OCI-LY1 (cell line): ENCODE measurements at regions not wholly inside any gene's neighbourhood (a gene's known extent, or its start where the extent isn't known, plus 50 kb on each side); places are given as distances from the start of the nearest gene placed in this dataset.

Experiments
- H2AFZ ChIP-seq: fragments of 200-600 bp; sonication (generic), shearing (Covaris generic); 2 replicates; pipeline ENCODE4 v1.6.0; 2014; ENCODE audit warnings: antibody characterized with exemption, mild to moderate bottlenecking, low read length
- H3F3A ChIP-seq: fragments of 200-600 bp; sonication (generic), shearing (Covaris generic); 2 replicates; pipeline ENCODE4 v1.6.0; 2014; ENCODE audit warnings: mild to moderate bottlenecking, antibody characterized with exemption, low read length, moderate library complexity; ENCODE audit not compliant: insufficient read depth
- H3K27ac ChIP-seq: fragments of 200-600 bp; sonication (generic); 2 replicates; pipeline ENCODE4 v1.5.1; 2014; ENCODE audit warnings: low read length, mixed run types, mild to moderate bottlenecking, low read depth; ENCODE audit not compliant: poor library complexity, severe bottlenecking
- H3K27me3 ChIP-seq: fragments of 200-600 bp; sonication (generic); 2 replicates; pipeline ENCODE4 v1.6.0; 2014; ENCODE audit warnings: antibody characterized with exemption, mild to moderate bottlenecking, low read length, moderate library complexity; ENCODE audit not compliant: insufficient read depth
- H3K36me3 ChIP-seq: fragments of 200-600 bp; sonication (generic); 2 replicates; pipeline ENCODE4 v1.6.1; 2014; ENCODE audit warnings: mild to moderate bottlenecking, antibody characterized with exemption, low read length, moderate library complexity, mixed read lengths; ENCODE audit not compliant: insufficient read depth
- H3K4me1 ChIP-seq: fragments of 200-600 bp; sonication (generic); 2 replicates; pipeline ENCODE4 v1.5.1; 2014; ENCODE audit warnings: mild to moderate bottlenecking, low read length, moderate library complexity; ENCODE audit not compliant: insufficient read depth, severe bottlenecking
- H3K4me2 ChIP-seq: fragments of 200-600 bp; sonication (generic), shearing (Covaris generic); 2 replicates; pipeline ENCODE4 v1.6.1; 2014; ENCODE audit warnings: low read length
- H3K4me3 ChIP-seq: fragments of 200-600 bp; sonication (generic); 2 replicates; pipeline ENCODE4 v1.5.1; 2014; ENCODE audit warnings: low read length, low read depth, mild to moderate bottlenecking, mixed read lengths; ENCODE audit not compliant: poor library complexity, severe bottlenecking
- H3K79me2 ChIP-seq: fragments of 200-600 bp; shearing (Covaris generic); 2 replicates; pipeline ENCODE4 v1.6.1; 2016; ENCODE audit warnings: mixed run types, low read length, mixed read lengths; ENCODE audit not compliant: insufficient read depth
- H3K9ac ChIP-seq: fragments of 200-600 bp; sonication (generic), shearing (Covaris generic); 2 replicates; pipeline ENCODE4 v1.6.1; 2014; ENCODE audit warnings: mild to moderate bottlenecking, low read length, mixed read lengths
- H3K9me2 ChIP-seq: fragments of 200-600 bp; sonication (generic), shearing (Covaris generic); 2 replicates; pipeline ENCODE4 v1.6.1; 2014; ENCODE audit warnings: low read depth, mild to moderate bottlenecking, low read length, mixed read lengths
- H3K9me3 ChIP-seq: fragments of 200-600 bp; shearing (Covaris generic); 2 replicates; pipeline ENCODE4 v1.6.1; 2014; ENCODE audit warnings: low read length, mixed read lengths
- H4K20me1 ChIP-seq: fragments of 200-600 bp; sonication (generic), shearing (Covaris generic); 2 replicates; pipeline ENCODE4 v1.6.0; 2016; ENCODE audit warnings: mild to moderate bottlenecking, low read length; ENCODE audit not compliant: insufficient read depth
- CTCF ChIP-seq: fragments of 200-600 bp; sonication (generic), shearing (Covaris generic); IDR thresholded peaks from 2 replicates; pipeline ENCODE4 v1.5.1; 2017; ENCODE audit warnings: mild to moderate bottlenecking, antibody characterized with exemption, low read length, moderate library complexity, mixed read lengths
- EZH2 ChIP-seq: fragments of 200-600 bp; sonication (generic), shearing (Covaris generic); IDR thresholded peaks from 2 replicates; pipeline ENCODE4 v1.8.0; 2017; ENCODE audit warnings: borderline replicate concordance, mixed run types, mild to moderate bottlenecking, antibody characterized with exemption, low read length, moderate library complexity, mixed read lengths

- Histone ChIP-seq H4K20me1 (no peaks in the 10 kb centered on the region), H3K36me3 (no peaks in the 10 kb centered on the region), H3K9me2 (no peaks in the 10 kb centered on the region), H3K9ac (no peak overlapping the region), H3K27me3 (no peaks in the 10 kb centered on the region), H3K9me3 (no peaks in the 10 kb centered on the region), H2AFZ (no peak overlapping the region), H3K27ac (no peak overlapping the region), H3K4me1 (no peaks in the 10 kb centered on the region), H3F3A (no peaks in the 10 kb centered on the region), H3K79me2 (no peaks in the 10 kb centered on the region), H3K4me3 (no peak overlapping the region), H3K4me2 (no peak overlapping the region)
- TF ChIP-seq EZH2 = no peak
- TF ChIP-seq CTCF = no peak
Observed at GRCh38 chr11:92848578-92848977, 120.9 kb upstream of the MTNR1B start.

GRCh38 chr11:92850296-92850826, 119.1 kb upstream of the MTNR1B start:
- no peaks in the 10 kb centered on the region for H4K20me1 ChIP-seq
- no peak overlapping the region for H3K9ac ChIP-seq
- H3K4me3 ChIP-seq = no peak overlapping the region
- no peak for TF ChIP-seq CTCF
- no peak overlapping the region for H3K4me2 ChIP-seq
- H3K27me3 ChIP-seq = no peaks in the 10 kb centered on the region
- H3F3A ChIP-seq = no peaks in the 10 kb centered on the region
- no peak overlapping the region for H2AFZ ChIP-seq
- no peaks in the 10 kb centered on the region for H3K9me3 ChIP-seq
- no peaks in the 10 kb centered on the region for H3K36me3 ChIP-seq
- no peaks in the 10 kb centered on the region for H3K4me1 ChIP-seq
- no peaks in the 10 kb centered on the region for H3K9me2 ChIP-seq
- H3K27ac ChIP-seq = no peak overlapping the region
- no peaks in the 10 kb centered on the region for H3K79me2 ChIP-seq

- TF ChIP-seq CTCF (no peak), EZH2 (no peak)
- Histone ChIP-seq H2AFZ (no peak overlapping the region), H3K27me3 (no peaks in the 10 kb centered on the region), H3K79me2 (no peaks in the 10 kb centered on the region), H3K9ac (no peak overlapping the region), H3F3A (no peaks in the 10 kb centered on the region), H4K20me1 (no peaks in the 10 kb centered on the region), H3K9me3 (no peaks in the 10 kb centered on the region), H3K9me2 (no peaks in the 10 kb centered on the region), H3K27ac (no peak overlapping the region), H3K36me3 (no peaks in the 10 kb centered on the region), H3K4me3 (no peak overlapping the region), H3K4me2 (no peak overlapping the region), H3K4me1 (no peaks in the 10 kb centered on the region)
Observed at GRCh38 chr11:92852229-92852628, 117.2 kb upstream of the MTNR1B start.
